GM12864 (cell line): ENCODE measurements at regions not wholly inside any gene's neighbourhood (a gene's known extent, or its start where the extent isn't known, plus 50 kb on each side); places are given as distances from the start of the nearest gene placed in this dataset.
"Not testable (repeated sequence)": the region's sequence is repeated elsewhere in the genome, so short reads cannot be mapped to it uniquely, and the experiment has no call there.

Experiments
- DNase-seq: peaks from one replicate; pipeline ENCODE4 v3.0.0-alpha.2; 2011; ENCODE audit warnings: low read depth
- H3K4me3 ChIP-seq: 2 replicates; pipeline ENCODE4 v1.5.1; 2011; ENCODE audit warnings: mild to moderate bottlenecking, low read depth, low read length, control low read depth
- TF ChIP-seq, protein P1 (sequence below): IDR thresholded peaks from 2 replicates; pipeline ENCODE4 v1.5.1; 2011; ENCODE audit warnings: low read depth, mild to moderate bottlenecking, moderate library complexity, low read length, control low read depth, inconsistent platforms; ENCODE audit errors: missing control alignments

- no peak for DNase-seq
- no peak overlapping the region for H3K4me3 ChIP-seq
- TF ChIP-seq, protein P1, sequence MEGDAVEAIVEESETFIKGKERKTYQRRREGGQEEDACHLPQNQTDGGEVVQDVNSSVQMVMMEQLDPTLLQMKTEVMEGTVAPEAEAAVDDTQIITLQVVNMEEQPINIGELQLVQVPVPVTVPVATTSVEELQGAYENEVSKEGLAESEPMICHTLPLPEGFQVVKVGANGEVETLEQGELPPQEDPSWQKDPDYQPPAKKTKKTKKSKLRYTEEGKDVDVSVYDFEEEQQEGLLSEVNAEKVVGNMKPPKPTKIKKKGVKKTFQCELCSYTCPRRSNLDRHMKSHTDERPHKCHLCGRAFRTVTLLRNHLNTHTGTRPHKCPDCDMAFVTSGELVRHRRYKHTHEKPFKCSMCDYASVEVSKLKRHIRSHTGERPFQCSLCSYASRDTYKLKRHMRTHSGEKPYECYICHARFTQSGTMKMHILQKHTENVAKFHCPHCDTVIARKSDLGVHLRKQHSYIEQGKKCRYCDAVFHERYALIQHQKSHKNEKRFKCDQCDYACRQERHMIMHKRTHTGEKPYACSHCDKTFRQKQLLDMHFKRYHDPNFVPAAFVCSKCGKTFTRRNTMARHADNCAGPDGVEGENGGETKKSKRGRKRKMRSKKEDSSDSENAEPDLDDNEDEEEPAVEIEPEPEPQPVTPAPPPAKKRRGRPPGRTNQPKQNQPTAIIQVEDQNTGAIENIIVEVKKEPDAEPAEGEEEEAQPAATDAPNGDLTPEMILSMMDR, result no peak
These were observed 172.2 kb downstream of the TM2D1 start for GRCh38 chr1:61552630-61553305.

GRCh38 chr1:61547302-61547701 lies 177.6 kb downstream of the TM2D1 start:
- not testable (repeated sequence) for DNase-seq, H3K4me3 ChIP-seq
- TF ChIP-seq, protein P1, result peak; percentile 54

DNA sequence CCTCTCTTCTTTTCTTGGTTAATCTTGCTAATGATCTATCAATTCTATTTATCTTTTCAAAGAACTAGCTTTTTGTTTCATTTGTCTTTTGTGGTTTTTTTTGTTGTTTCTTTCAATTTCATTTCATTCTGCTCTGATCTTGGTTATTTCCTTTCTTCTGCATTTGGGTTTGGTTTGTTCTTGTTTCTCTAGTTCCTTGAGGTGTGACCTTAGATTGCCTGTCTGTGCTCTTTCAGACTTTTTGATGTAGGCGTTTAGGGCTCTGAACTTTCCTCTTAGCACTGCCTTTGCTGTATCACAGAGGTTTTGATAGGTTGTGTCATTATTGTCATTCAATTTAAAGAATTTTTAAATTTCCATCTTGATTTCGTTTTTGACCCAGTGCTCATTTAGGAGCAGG lies 180.1 kb downstream of the TM2D1 start:
- not testable (repeated sequence) for DNase-seq, H3K4me3 ChIP-seq

- not testable (repeated sequence) for H3K4me3 ChIP-seq, DNase-seq
These were observed 181.4 kb downstream of the TM2D1 start for GRCh38 chr1:61543498-61543897.

GRCh38 chr1:61539720-61540462 lies 185.1 kb downstream of the TM2D1 start:
- DNase-seq, result no peak
- TF ChIP-seq, protein P1, result no peak
- no peak overlapping the region for H3K4me3 ChIP-seq

DNA sequence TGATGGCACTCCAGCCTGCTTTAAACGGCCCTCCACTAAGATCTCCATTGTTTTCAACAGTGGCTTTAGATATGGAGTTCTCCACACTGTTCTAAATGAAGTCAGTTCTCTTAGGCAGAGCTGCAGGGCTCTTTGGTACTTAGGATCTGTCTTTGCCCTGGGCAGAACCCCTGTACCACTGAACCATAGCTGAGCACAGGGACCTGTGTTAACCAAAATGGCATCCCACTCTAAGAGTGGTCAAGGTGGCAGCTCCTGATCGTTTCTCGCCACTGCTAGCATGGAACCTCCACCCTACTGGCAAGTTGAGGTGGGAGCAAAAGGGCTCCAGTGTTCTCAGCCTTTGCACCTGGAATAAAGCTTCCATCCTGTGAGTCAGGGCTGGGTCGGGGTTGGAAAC lies 186.7 kb downstream of the TM2D1 start:
- H3K4me3 ChIP-seq, result no peak overlapping the region
- no peak for DNase-seq
- TF ChIP-seq, protein P1, result no peak

DNA sequence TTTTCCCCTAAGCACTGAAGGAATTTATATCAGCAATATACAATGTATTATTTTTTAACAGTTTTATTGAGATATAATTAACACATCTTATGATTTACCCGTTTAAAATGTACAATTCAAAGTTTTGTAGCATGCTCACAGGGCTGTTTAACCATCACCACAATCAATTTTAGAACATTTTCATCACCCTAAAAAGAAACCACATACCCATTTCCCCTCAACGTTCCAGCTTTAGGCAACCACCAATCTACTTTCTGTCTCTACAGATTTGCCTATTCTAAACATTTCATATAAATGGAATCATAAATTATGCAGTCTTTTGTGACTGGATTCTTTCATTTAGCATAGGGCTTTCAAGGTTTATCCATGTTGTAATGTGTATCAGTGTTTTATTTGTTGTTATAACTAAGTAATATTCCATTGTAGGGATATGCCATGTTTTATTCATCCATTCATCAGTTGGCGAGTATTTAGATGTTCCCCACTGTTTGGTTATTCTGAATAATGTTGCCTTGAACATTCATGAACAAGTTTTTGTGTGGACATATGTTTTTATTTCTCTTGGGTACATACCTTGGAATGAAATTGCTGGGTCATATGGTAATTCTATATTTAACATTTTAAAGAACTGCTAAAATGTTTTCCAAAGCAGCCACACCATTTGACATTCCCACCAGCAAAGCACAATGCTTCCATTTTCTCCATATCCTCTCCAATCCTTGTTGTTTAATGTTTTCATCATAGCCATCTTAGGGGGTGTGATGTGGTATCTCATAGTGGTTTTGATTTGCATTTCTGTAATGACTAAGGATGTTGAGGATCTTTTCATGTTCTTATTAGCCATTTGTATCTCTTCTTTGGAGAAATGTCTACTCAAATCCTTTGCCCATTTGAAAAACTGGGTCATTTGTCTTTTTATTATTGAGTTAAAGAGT lies 188.5 kb downstream of the TM2D1 start:
- DNase-seq, result no peak
- H3K4me3 ChIP-seq, result no peak overlapping the region
- TF ChIP-seq, protein P1, result no peak
